GM21576 (cell line): ENCODE measurements at regions not wholly inside any gene's neighbourhood (a gene's known extent, or its start where the extent isn't known, plus 50 kb on each side); places are given as distances from the start of the nearest gene placed in this dataset.

Source experiments
- ATAC-seq: cut with Tn5 transposase; IDR thresholded peaks from one replicate; pipeline ENCODE4 v1.9.1; 2021; ENCODE audit warnings: mild to moderate bottlenecking, moderate library complexity; ENCODE audit not compliant: unreplicated experiment

GRCh38 chr2:192315543-192315942 is 120.8 kb upstream of the TMEFF2 start:
- no peak for ATAC-seq

- no peak for ATAC-seq
These were observed 120.2 kb upstream of the TMEFF2 start for GRCh38 chr2:192314800-192315481.

- ATAC-seq: no peak
These were observed 119.0 kb upstream of the TMEFF2 start for GRCh38 chr2:192313773-192314172.

- no peak for ATAC-seq
These were observed 117.1 kb upstream of the TMEFF2 start for GRCh38 chr2:192311701-192312460.

- ATAC-seq: no peak
These were observed 112.8 kb upstream of the TMEFF2 start for GRCh38 chr2:192307530-192307929.

GRCh38 chr2:192298664-192299063 is 103.9 kb upstream of the TMEFF2 start:
- ATAC-seq: no peak

- no peak for ATAC-seq
These were observed 97.7 kb upstream of the TMEFF2 start for GRCh38 chr2:192292478-192292877.

- no peak for ATAC-seq
These were observed 93.6 kb upstream of the TMEFF2 start for GRCh38 chr2:192288295-192288694.

GRCh38 chr2:192286093-192286701 is 91.5 kb upstream of the TMEFF2 start:
- no peak for ATAC-seq

- ATAC-seq: no peak
These were observed 88.7 kb upstream of the TMEFF2 start for GRCh38 chr2:192283450-192283849.

- no peak for ATAC-seq
These were observed 84.0 kb upstream of the TMEFF2 start for GRCh38 chr2:192278701-192279100.

- no peak for ATAC-seq
These were observed 82.9 kb upstream of the TMEFF2 start for GRCh38 chr2:192277494-192278109.

GRCh38 chr2:192275632-192276031 is 80.9 kb upstream of the TMEFF2 start:
- no peak for ATAC-seq

- ATAC-seq: no peak
These were observed 72.8 kb upstream of the TMEFF2 start for GRCh38 chr2:192267484-192267883.

- ATAC-seq: no peak
These were observed 71.0 kb upstream of the TMEFF2 start for GRCh38 chr2:192265751-192266150.

- no peak for ATAC-seq
These were observed 59.7 kb upstream of the TMEFF2 start for GRCh38 chr2:192254444-192254843.

GRCh38 chr2:192253692-192254091 is 59.0 kb upstream of the TMEFF2 start:
- no peak for ATAC-seq

- no peak for ATAC-seq
These were observed 56.2 kb upstream of the TMEFF2 start for GRCh38 chr2:192250961-192251360.

- no peak for ATAC-seq
These were observed 52.7 kb upstream of the TMEFF2 start for GRCh38 chr2:192247456-192247855.

- no peak for ATAC-seq
These were observed 51.6 kb upstream of the TMEFF2 start for GRCh38 chr2:192246297-192246696.

GRCh38 chr2:192245329-192245728 is 50.6 kb upstream of the TMEFF2 start:
- ATAC-seq: no peak
